ENCODE measurements at regions not wholly inside any gene's neighbourhood (a gene's known extent, or its start where the extent isn't known, plus 50 kb on each side); places are given as distances from the start of the nearest gene placed in this dataset.

DNA sequence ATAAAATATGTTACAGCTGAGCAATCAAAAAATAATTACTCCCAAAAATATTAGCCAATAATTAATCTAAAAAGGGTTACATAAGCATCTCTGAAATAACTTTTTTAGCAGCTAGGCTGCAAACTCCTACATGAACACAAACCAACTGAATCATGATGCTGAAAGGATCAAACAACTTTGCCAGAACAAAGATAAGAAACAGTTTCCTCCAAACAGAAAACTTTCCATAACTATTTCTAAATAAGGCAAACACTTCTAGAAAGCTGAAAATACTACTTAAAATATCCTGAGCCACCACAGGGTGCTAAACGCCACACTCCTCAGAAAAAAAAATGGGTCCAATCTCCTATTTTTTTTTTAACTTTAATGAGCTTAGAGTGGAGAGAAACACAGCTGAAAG is 68.6 kb upstream of the ARHGAP32 start:
- TF ChIP-seq, protein P1, sequence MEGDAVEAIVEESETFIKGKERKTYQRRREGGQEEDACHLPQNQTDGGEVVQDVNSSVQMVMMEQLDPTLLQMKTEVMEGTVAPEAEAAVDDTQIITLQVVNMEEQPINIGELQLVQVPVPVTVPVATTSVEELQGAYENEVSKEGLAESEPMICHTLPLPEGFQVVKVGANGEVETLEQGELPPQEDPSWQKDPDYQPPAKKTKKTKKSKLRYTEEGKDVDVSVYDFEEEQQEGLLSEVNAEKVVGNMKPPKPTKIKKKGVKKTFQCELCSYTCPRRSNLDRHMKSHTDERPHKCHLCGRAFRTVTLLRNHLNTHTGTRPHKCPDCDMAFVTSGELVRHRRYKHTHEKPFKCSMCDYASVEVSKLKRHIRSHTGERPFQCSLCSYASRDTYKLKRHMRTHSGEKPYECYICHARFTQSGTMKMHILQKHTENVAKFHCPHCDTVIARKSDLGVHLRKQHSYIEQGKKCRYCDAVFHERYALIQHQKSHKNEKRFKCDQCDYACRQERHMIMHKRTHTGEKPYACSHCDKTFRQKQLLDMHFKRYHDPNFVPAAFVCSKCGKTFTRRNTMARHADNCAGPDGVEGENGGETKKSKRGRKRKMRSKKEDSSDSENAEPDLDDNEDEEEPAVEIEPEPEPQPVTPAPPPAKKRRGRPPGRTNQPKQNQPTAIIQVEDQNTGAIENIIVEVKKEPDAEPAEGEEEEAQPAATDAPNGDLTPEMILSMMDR (conservative IDR thresholded peaks at IDR 0.05 in 1 of 2, IDR thresholded peaks at IDR 0.05 in 1 of 2; ENCODE audit: low read depth in 1 of 2, low read length in 2 of 2), result no peak
- TF ChIP-seq EZH2 (IDR thresholded peaks at IDR 0.05; ENCODE audit: low read length, missing control alignments), result no peak
